PC-9 (cell line): ENCODE measurements at regions not wholly inside any gene's neighbourhood (a gene's known extent, or its start where the extent isn't known, plus 50 kb on each side); places are given as distances from the start of the nearest gene placed in this dataset.

Source experiments
- BruUV-seq: library from RNA; stranded (reverse); fragments of 400-500 nt; replicated peaks from 2 replicates; lab custom pipeline; 2021; lab: Mats Ljungman, UMichigan
- CTCF ChIA-PET: fragments of 300-600 bp; sonication (Branson Sonifier 250); formaldehyde crosslinking; loops from one replicate; lab custom pipeline; 2022; ENCODE audit warnings: antibody characterized with exemption; lab: Charles Lee
- POLR2A ChIA-PET: fragments of 300-600 bp; sonication (Branson Sonifier 250); formaldehyde crosslinking; loops from one replicate; lab custom pipeline; 2022; ENCODE audit warnings: antibody characterized with exemption; ENCODE audit not compliant: unreplicated experiment; lab: Charles Lee
- DNase-seq, 2 experiments: peaks; one replicate each; pipeline versions ENCODE4 v3.0.0 to v3.0.0-alpha.2; 2015 to 2022; ENCODE audit warnings: mixed read lengths in 1 of 2
- H2AFZ ChIP-seq: fragments of 200-600 bp; sonication (generic); 2 replicates; pipeline ENCODE4 v1.8.1; 2017; ENCODE audit warnings: antibody characterized with exemption
- H3F3A ChIP-seq: fragments of 200-600 bp; sonication (generic); 2 replicates; pipeline ENCODE4 v1.8.1; 2017; ENCODE audit warnings: antibody characterized with exemption, mild to moderate bottlenecking, low read depth; ENCODE audit not compliant: insufficient read depth
- H3K27ac ChIP-seq: fragments of 200-600 bp; sonication (generic); 2 replicates; pipeline ENCODE4 v1.6.1; 2016; ENCODE audit warnings: mixed run types
- H3K27me3 ChIP-seq: fragments of 200-600 bp; sonication (generic); 2 replicates; pipeline ENCODE4 v1.6.1; 2016; ENCODE audit warnings: low read depth, mixed run types; ENCODE audit not compliant: insufficient read depth
- H3K36me3 ChIP-seq: fragments of 200-600 bp; sonication (generic); 2 replicates; pipeline ENCODE4 v1.6.1; 2016; ENCODE audit warnings: low read depth, mixed run types
- H3K4me1 ChIP-seq: fragments of 200-600 bp; sonication (generic); replicated peaks from 2 replicates; pipeline ENCODE4 v1.6.1; 2016; ENCODE audit warnings: mixed run types; ENCODE audit not compliant: insufficient read depth
- H3K4me2 ChIP-seq: fragments of 200-600 bp; sonication (generic); 2 replicates; pipeline ENCODE4 v1.6.1; 2017; ENCODE audit warnings: mixed run types
- H3K4me3 ChIP-seq: fragments of 200-600 bp; sonication (generic); 2 replicates; pipeline ENCODE4 v1.6.1; 2016; ENCODE audit warnings: mixed run types
- H3K79me2 ChIP-seq: fragments of 200-600 bp; sonication (generic); 2 replicates; pipeline ENCODE4 v1.6.1; 2017; ENCODE audit warnings: low read depth, mixed run types
- H3K9me2 ChIP-seq: fragments of 200-600 bp; sonication (generic); 2 replicates; pipeline ENCODE4 v1.8.1; 2017; ENCODE audit warnings: mild to moderate bottlenecking; ENCODE audit not compliant: insufficient read depth
- H3K9me3 ChIP-seq: fragments of 200-600 bp; sonication (generic); 2 replicates; pipeline ENCODE4 v1.8.1; 2016; ENCODE audit warnings: low read depth; ENCODE audit not compliant: insufficient read depth
- H4K20me1 ChIP-seq: fragments of 200-600 bp; sonication (generic); 2 replicates; pipeline ENCODE4 v1.8.1; 2017; ENCODE audit not compliant: insufficient read depth
- EZH2 ChIP-seq: fragments of 200-600 bp; sonication (generic); IDR thresholded peaks from 2 replicates; pipeline ENCODE4 v1.8.0; 2017; ENCODE audit warnings: antibody characterized with exemption, low read depth
- intact Hi-C: fragments of 100-400 bp; cut with micrococcal nuclease; formaldehyde crosslinking; loops from one replicate; pipeline ENCODE4 v1.10.0; 2022; ENCODE audit not compliant: unreplicated experiment
- TF ChIP-seq, protein P1 (sequence below): fragments of 200-600 bp; sonication (generic); conservative IDR thresholded peaks from 2 replicates; pipeline ENCODE4 v1.6.1; 2017; ENCODE audit warnings: mixed run types, antibody characterized with exemption, mild to moderate bottlenecking, moderate library complexity

DNA sequence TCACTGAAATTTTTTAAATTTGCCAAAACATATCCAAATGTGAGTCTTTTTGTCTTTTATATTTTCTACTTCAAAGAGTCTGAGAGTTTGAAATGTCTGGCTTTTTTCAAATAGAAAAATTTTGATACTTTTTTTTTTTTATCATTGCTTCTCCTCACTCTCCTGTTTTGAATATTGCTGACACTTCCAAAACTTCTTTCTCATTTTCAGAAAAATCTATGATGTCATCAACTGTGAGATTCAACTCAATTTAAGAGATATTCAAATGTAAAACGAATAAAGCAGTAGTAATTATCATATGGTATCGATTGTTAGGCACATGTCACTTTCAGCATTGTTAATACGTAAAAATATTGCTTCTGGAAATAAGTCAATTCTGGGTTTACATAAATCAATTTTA is 505.8 kb upstream of the STEAP1 start:
- Histone ChIP-seq H3K9me3 (no peaks in the 10 kb centered on the region), H2AFZ (no peak overlapping the region), H3K27ac (no peak overlapping the region), H3K79me2 (no peaks in the 10 kb centered on the region), H3K9me2 (no peaks in the 10 kb centered on the region), H3K36me3 (no peaks in the 10 kb centered on the region), H4K20me1 (no peaks in the 10 kb centered on the region), H3K27me3 (no peaks in the 10 kb centered on the region), H3K4me3 (no peak overlapping the region), H3F3A (no peaks in the 10 kb centered on the region), H3K4me1 (no peaks in the 10 kb centered on the region), H3K4me2 (no peak overlapping the region)
- ChIA-PET POLR2A (no interaction called here), CTCF (no interaction called here)
- no TSS peak for BruUV-seq
- no peak for TF ChIP-seq EZH2
- TF ChIP-seq, protein P1, sequence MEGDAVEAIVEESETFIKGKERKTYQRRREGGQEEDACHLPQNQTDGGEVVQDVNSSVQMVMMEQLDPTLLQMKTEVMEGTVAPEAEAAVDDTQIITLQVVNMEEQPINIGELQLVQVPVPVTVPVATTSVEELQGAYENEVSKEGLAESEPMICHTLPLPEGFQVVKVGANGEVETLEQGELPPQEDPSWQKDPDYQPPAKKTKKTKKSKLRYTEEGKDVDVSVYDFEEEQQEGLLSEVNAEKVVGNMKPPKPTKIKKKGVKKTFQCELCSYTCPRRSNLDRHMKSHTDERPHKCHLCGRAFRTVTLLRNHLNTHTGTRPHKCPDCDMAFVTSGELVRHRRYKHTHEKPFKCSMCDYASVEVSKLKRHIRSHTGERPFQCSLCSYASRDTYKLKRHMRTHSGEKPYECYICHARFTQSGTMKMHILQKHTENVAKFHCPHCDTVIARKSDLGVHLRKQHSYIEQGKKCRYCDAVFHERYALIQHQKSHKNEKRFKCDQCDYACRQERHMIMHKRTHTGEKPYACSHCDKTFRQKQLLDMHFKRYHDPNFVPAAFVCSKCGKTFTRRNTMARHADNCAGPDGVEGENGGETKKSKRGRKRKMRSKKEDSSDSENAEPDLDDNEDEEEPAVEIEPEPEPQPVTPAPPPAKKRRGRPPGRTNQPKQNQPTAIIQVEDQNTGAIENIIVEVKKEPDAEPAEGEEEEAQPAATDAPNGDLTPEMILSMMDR, result no peak
- intact Hi-C loops, result no loop called here
- DNase-seq, result no peak

- Histone ChIP-seq H3K9me2 (no peaks in the 10 kb centered on the region), H3K9me3 (no peaks in the 10 kb centered on the region), H3F3A (no peaks in the 10 kb centered on the region), H2AFZ (no peak overlapping the region), H3K27ac (no peak overlapping the region), H3K36me3 (no peaks in the 10 kb centered on the region), H3K4me3 (no peak overlapping the region), H3K27me3 (no peaks in the 10 kb centered on the region), H3K4me1 (no peaks in the 10 kb centered on the region), H3K79me2 (no peaks in the 10 kb centered on the region), H4K20me1 (no peaks in the 10 kb centered on the region), H3K4me2 (no peak overlapping the region)
- ChIA-PET CTCF (no interaction called here), POLR2A (no interaction called here)
- DNase-seq, result no peak
- intact Hi-C loops, result no loop called here
- no TSS peak for BruUV-seq
- TF ChIP-seq EZH2, result no peak
- TF ChIP-seq, protein P1, result no peak
These were observed 498.3 kb upstream of the STEAP1 start for GRCh38 chr7:89655946-89656345.

GRCh38 chr7:89661876-89662275 is 492.4 kb upstream of the STEAP1 start:
- Histone ChIP-seq H3F3A (no peaks in the 10 kb centered on the region), H3K9me2 (no peaks in the 10 kb centered on the region), H3K4me1 (no peaks in the 10 kb centered on the region), H3K4me3 (no peak overlapping the region), H2AFZ (no peak overlapping the region), H3K36me3 (no peaks in the 10 kb centered on the region), H3K27ac (no peak overlapping the region), H3K27me3 (no peaks in the 10 kb centered on the region), H3K9me3 (no peaks in the 10 kb centered on the region), H3K4me2 (no peak overlapping the region), H4K20me1 (no peaks in the 10 kb centered on the region), H3K79me2 (no peaks in the 10 kb centered on the region)
- BruUV-seq, result no TSS peak
- TF ChIP-seq EZH2, result no peak
- TF ChIP-seq, protein P1, result no peak
- POLR2A ChIA-PET, result no interaction called here
- no peak for DNase-seq
- intact Hi-C loops, result no loop called here
- CTCF ChIA-PET, result no interaction called here
